ACC112 (cell line): ENCODE measurements at regions not wholly inside any gene's neighbourhood (a gene's known extent, or its start where the extent isn't known, plus 50 kb on each side); places are given as distances from the start of the nearest gene placed in this dataset.
A peak's percentile ranks its signal among the peaks of the same experiment; 100 is the strongest.
"Not testable (repeated sequence)": the region's sequence is repeated elsewhere in the genome, so short reads cannot be mapped to it uniquely, and the experiment has no call there.

ENCODE experiments used
- H2AFZ ChIP-seq: fragments of 200-600 bp; sonication (generic); one replicate; pipeline ENCODE4 v1.6.0; 2017; ENCODE audit warnings: antibody characterized with exemption, low read length; ENCODE audit not compliant: unreplicated experiment
- H3K27ac ChIP-seq: fragments of 200-600 bp; sonication (generic); 2 replicates; pipeline ENCODE4 v1.5.1; 2014; ENCODE audit warnings: low read depth, mild to moderate bottlenecking, antibody characterized with exemption, low read length, moderate library complexity
- H3K27me3 ChIP-seq: fragments of 200-600 bp; sonication (generic); 2 replicates; pipeline ENCODE4 v1.6.1; 2014; ENCODE audit warnings: mild to moderate bottlenecking, antibody characterized with exemption, low read length, moderate library complexity, mixed read lengths; ENCODE audit not compliant: insufficient read depth
- H3K36me3 ChIP-seq: fragments of 200-600 bp; sonication (generic); 2 replicates; pipeline ENCODE4 v1.6.1; 2016; ENCODE audit warnings: mild to moderate bottlenecking, antibody characterized with exemption, low read length, moderate library complexity, mixed read lengths; ENCODE audit not compliant: insufficient read depth
- H3K4me1 ChIP-seq: fragments of 200-600 bp; sonication (generic); one replicate; pipeline ENCODE4 v1.6.1; 2016; ENCODE audit warnings: low read length, mixed read lengths; ENCODE audit not compliant: insufficient read depth, unreplicated experiment, control insufficient read depth
- H3K4me3 ChIP-seq: fragments of 200-600 bp; sonication (generic); 2 replicates; pipeline ENCODE4 v1.5.1; 2014; ENCODE audit warnings: mild to moderate bottlenecking, low read depth, low read length
- H3K79me2 ChIP-seq: fragments of 200-600 bp; sonication (generic); one replicate; pipeline ENCODE4 v1.6.0; 2016; ENCODE audit warnings: low read length; ENCODE audit not compliant: control insufficient read depth, unreplicated experiment, insufficient read depth

DNA sequence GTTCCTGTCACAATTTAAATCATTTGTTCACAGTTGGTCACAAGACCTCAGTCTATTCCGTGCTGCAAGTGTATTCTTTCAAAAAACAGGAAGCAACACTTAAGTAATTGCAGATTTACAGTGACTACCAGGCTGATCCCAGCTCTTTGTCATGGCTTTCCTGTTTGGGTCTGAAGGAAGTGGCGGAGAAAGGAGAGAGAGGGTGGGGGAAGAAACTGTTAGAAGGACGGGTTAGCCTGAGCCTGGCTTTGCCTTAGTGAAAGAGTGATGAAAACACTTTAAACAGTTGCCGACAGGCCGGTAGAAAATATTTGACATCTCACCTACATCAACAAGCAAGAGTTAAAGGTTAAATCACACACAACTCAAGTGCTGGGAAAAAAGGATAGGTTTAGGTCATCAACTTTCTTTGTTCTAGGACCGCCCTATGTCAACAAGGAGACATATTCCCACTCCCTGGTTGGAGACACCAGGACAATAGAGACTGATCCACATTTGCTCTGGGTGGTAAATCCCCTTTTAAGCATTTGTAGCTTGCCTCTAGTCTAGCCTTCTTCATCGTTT lies 102.2 kb upstream of the DAB2 start:
- no peak overlapping the region for H3K27ac ChIP-seq
- H3K4me3 ChIP-seq: no peak overlapping the region
- H2AFZ ChIP-seq: no peak overlapping the region

DNA sequence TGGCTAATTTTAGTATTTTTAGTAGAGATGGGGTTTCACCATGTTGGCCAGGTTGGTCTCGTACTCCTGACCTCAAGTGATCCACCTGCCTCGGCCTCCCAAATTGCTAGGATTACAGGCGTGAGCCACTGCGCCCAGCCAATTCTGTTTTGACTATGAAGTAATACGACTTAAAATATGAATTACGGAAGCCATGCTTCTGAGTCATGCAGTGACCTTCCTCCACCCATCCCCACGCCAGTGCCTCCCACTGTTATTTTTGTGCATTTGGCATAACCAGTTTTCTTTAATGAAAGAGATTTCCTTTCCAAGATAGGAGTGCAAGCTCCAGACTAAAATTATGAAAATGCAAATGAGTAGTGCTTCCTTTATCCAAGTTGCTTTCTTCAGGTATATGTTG lies 101.0 kb upstream of the DAB2 start:
- peaks cover 12% of the 10 kb centered on the region for H3K4me1 ChIP-seq
- not testable (repeated sequence) for H3K4me3 ChIP-seq, H3K27me3 ChIP-seq, H3K36me3 ChIP-seq, H3K79me2 ChIP-seq, H2AFZ ChIP-seq, H3K27ac ChIP-seq

More for the DNA sequence above, 102.2 kb upstream of the DAB2 start:
- Histone ChIP-seq H3K27me3 (no peaks in the 10 kb centered on the region), H3K4me1 (peaks cover 12% of the 10 kb centered on the region), H3K79me2 (no peaks in the 10 kb centered on the region), H3K36me3 (no peaks in the 10 kb centered on the region)

DNA sequence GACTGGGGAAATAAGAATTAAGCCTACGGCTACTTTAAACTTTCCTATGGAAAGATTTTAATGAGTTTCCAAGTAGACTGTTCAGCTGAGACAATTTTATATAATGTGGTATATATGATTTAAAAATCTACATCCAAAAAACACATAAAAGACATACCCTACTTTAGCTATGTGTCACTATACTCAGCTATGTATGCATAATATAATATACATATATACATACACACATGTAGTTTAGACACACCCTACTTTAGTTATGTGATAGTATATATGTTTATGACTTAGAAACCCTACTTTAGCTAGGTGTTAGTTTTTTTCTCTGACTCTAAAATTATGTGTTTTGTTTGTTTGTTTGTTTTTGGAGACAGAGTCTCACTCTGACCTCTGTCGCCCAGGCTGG lies 100.5 kb upstream of the DAB2 start:
- Histone ChIP-seq H3K4me3 (no peak overlapping the region), H3K27me3 (no peaks in the 10 kb centered on the region), H3K4me1 (peaks cover 16% of the 10 kb centered on the region), H3K79me2 (no peaks in the 10 kb centered on the region), H3K36me3 (no peaks in the 10 kb centered on the region), H3K27ac (no peak overlapping the region), H2AFZ (no peak overlapping the region)

GRCh38 chr5:39523821-39524220 lies 99.0 kb upstream of the DAB2 start:
- Histone ChIP-seq H3K4me3 (no peak overlapping the region), H2AFZ (no peak overlapping the region), H3K79me2 (no peaks in the 10 kb centered on the region), H3K27ac (no peak overlapping the region), H3K36me3 (no peaks in the 10 kb centered on the region), H3K4me1 (peaks cover 28% of the 10 kb centered on the region), H3K27me3 (no peaks in the 10 kb centered on the region)

DNA sequence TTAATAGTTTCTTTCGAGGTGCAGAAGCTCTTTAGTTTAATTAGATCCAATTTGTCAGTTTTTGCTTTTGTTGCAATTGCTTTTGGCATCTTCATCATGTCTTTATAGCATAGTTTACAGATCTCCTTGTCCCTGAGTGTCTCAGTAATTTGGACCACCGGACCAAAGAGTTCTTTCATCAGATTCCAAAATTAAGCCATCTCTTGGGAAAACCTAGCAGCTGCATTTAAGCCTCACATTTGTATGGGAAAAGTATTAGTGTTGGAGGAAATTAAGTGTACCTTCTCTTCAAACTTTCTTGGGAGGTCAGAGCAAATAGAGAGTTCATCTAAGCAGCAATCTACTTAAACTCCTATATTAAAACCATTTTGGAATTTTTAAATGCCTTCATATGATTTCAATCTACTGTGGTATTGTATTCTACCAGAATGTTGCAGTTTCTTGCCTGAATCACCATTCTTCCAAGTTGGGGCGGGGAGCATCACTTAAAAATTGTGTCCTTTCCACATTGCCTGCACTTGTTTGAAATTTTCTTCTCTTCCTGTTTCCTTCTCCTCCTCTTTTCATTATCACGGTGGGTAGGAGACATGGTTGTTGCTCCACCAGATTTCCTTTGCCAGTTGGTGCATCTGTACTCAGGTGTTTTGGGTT lies 97.3 kb upstream of the DAB2 start:
- Histone ChIP-seq H2AFZ (no peak overlapping the region), H3K27me3 (no peaks in the 10 kb centered on the region), H3K27ac (no peak overlapping the region), H3K4me1 (peaks cover 43% of the 10 kb centered on the region), H3K36me3 (no peaks in the 10 kb centered on the region), H3K79me2 (no peaks in the 10 kb centered on the region), H3K4me3 (no peak overlapping the region)

DNA sequence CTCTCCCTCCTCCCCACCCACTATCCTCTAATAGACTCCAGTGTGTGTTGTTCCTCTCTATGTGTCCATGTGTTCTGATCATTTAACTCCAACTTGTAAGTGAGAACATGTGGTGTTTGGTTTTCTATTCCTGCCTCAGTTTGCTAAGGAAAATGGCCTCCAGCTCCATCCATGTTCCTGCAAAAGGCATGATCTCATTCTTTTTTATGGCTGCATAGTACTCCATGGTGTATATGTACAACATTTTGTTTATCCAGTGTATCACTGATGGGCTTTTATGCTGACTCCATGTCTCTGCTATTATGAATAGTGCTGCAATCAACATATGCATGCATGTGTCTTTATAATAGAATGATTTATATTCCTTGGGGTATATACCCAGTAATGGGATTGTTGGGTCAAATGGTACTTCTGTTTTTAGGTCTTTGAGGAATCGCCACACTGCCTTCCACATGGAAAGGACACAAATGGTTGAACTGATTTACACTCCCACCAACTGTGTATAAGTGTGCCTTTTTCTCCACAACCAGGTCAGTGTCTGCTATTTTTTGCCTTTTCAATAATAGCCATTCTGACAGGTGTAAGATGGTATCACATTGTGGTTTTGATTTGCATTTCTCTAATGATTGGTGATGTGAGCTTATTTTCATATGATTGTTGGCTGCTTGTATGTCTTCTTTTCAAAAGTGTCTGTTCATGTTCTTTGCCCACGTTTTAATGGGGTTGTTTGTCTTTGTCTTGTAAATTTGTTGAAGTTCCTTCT lies 96.5 kb upstream of the DAB2 start:
- no peak overlapping the region for H2AFZ ChIP-seq
- H3K4me3 ChIP-seq: no peak overlapping the region
- H3K36me3 ChIP-seq: no peaks in the 10 kb centered on the region
- peaks cover 49% of the 10 kb centered on the region for H3K4me1 ChIP-seq
- H3K79me2 ChIP-seq: no peaks in the 10 kb centered on the region
- H3K27ac ChIP-seq: no peak overlapping the region
- H3K27me3 ChIP-seq: no peaks in the 10 kb centered on the region

DNA sequence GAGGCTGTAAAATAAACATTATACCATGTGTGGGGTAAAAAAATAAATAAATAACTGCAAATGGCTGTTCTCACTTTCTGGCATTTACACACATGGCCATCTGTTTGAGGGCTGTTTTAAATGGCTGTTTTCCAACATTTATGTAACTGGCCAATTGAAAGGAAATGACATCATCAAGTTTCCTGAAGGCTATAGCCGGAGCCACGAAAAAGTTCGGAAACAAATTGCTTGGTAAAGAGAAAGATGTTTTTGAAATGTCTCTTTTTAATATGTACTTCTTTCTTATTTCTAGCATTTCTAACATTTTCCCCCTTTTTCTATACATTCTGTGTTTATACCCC lies 95.4 kb upstream of the DAB2 start:
- Histone ChIP-seq H3K27ac (peak overlapping the region; percentile 76), H3K36me3 (no peaks in the 10 kb centered on the region), H3K4me3 (peak overlapping the region; percentile 44; the same call in 1 of the 2 replicates), H3K4me1 (peaks cover 49% of the 10 kb centered on the region), H3K27me3 (no peaks in the 10 kb centered on the region), H3K79me2 (no peaks in the 10 kb centered on the region), H2AFZ (peak overlapping the region; percentile 81)

DNA sequence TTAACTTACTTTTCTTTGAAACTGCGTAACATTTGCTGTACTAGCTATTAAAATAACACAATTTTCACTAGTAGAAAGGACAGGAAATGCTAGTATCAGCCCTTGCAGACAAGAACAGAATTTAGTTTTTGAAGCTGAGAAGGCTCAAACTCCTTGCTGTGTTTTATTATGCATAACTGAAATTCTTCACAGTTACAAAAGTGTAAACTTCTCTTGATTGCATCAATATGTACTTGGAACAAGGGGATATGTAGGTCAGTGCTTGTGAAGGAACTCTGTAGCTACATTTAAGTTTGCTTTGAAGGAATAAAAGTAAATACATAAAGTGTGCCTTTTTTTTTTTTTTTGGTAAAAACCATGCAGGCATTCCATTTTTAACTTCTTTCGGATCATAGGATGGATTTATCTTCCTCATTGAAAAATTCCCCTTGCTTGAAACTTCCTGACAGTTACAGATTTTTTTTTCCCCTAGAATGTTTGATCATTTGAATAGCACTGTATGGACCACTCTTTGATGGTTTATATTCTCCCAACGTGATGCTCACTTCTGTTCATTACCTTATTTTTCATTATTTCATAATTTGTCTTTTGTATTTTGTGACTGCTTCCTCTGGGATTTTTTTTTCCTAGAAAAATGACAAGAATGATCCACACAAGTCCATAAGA lies 94.9 kb upstream of the DAB2 start:
- no peaks in the 10 kb centered on the region for H3K36me3 ChIP-seq
- peaks cover 48% of the 10 kb centered on the region for H3K4me1 ChIP-seq
- H3K4me3 ChIP-seq: 0 out of 2 replicates have a peak overlapping the region, but pooled peaks have one; percentile 9
- no peaks in the 10 kb centered on the region for H3K79me2 ChIP-seq
- peak overlapping the region; percentile 76 for H3K27ac ChIP-seq
- no peaks in the 10 kb centered on the region for H3K27me3 ChIP-seq
- H2AFZ ChIP-seq: no peak overlapping the region

- peak overlapping the region; percentile 76 for H3K27ac ChIP-seq
These were observed 94.3 kb upstream of the DAB2 start for GRCh38 chr5:39519079-39519478.

GRCh38 chr5:39518516-39518915 lies 93.7 kb upstream of the DAB2 start:
- peak overlapping the region; percentile 23; the same call in 1 of the 2 replicates for H3K4me3 ChIP-seq

More at GRCh38 chr5:39519079-39519478, 94.3 kb upstream of the DAB2 start:
- Histone ChIP-seq H2AFZ (no peak overlapping the region), H3K4me1 (peaks cover 42% of the 10 kb centered on the region), H3K27me3 (no peaks in the 10 kb centered on the region), H3K4me3 (peak overlapping the region; percentile 23; the same call in 1 of the 2 replicates), H3K79me2 (no peaks in the 10 kb centered on the region), H3K36me3 (no peaks in the 10 kb centered on the region)

More at GRCh38 chr5:39518516-39518915, 93.7 kb upstream of the DAB2 start:
- H3K27ac ChIP-seq: peak overlapping the region; percentile 76
- no peaks in the 10 kb centered on the region for H3K27me3 ChIP-seq
- no peaks in the 10 kb centered on the region for H3K36me3 ChIP-seq
- peaks cover 39% of the 10 kb centered on the region for H3K4me1 ChIP-seq
- H3K79me2 ChIP-seq: no peaks in the 10 kb centered on the region
- no peak overlapping the region for H2AFZ ChIP-seq
